Neutrophil (primary cell): ENCODE measurements at regions not wholly inside any gene's neighbourhood (a gene's known extent, or its start where the extent isn't known, plus 50 kb on each side); places are given as distances from the start of the nearest gene placed in this dataset.

Experiments
- H3K27ac ChIP-seq: fragments of 200-600 bp; sonication (generic); 2 replicates; pipeline ENCODE4 v1.5.1; 2016; ENCODE audit warnings: mild to moderate bottlenecking, moderate library complexity
- H3K27me3 ChIP-seq: fragments of 200-600 bp; sonication (generic); 2 replicates; pipeline ENCODE4 v1.6.0; 2016; ENCODE audit warnings: mild to moderate bottlenecking
- H3K36me3 ChIP-seq: fragments of 200-600 bp; sonication (generic); 2 replicates; pipeline ENCODE4 v1.5.1; 2017
- H3K4me1 ChIP-seq, 2 experiments: fragments of 200-600 bp in 1 of 2; sonication (generic) in 1 of 2; 1 replicate in 1 of 2; 2 replicates in 1 of 2; pipeline versions ENCODE4 v1.5.1 to v1.6.1; 2013 to 2016; ENCODE audit warnings: low read depth in 1 of 2, low read length in 1 of 2, mild to moderate bottlenecking in 1 of 2, moderate library complexity in 1 of 2; ENCODE audit not compliant: control insufficient read depth in 1 of 2, insufficient read depth in 1 of 2
- H3K4me3 ChIP-seq, 2 experiments: fragments of 200-600 bp in 1 of 2; sonication (generic) in 1 of 2; 1 replicate in 1 of 2; 2 replicates in 1 of 2; pipeline ENCODE4 v1.5.1; 2013 to 2016; ENCODE audit warnings: low read depth in 1 of 2, low read length in 1 of 2, mild to moderate bottlenecking in 1 of 2, moderate library complexity in 1 of 2
- H3K9me3 ChIP-seq: fragments of 200-600 bp; sonication (generic); 2 replicates; pipeline ENCODE4 v1.5.1; 2016
- CTCF ChIP-seq: fragments of 200-600 bp; sonication (generic); IDR thresholded peaks from 2 replicates; pipeline ENCODE4 v1.5.1; 2016; ENCODE audit warnings: antibody characterized with exemption

GRCh38 chr3:74080056-74080461 lies 455.3 kb upstream of the PDZRN3 start:
- no peaks in the 10 kb centered on the region for H3K4me1 ChIP-seq

DNA sequence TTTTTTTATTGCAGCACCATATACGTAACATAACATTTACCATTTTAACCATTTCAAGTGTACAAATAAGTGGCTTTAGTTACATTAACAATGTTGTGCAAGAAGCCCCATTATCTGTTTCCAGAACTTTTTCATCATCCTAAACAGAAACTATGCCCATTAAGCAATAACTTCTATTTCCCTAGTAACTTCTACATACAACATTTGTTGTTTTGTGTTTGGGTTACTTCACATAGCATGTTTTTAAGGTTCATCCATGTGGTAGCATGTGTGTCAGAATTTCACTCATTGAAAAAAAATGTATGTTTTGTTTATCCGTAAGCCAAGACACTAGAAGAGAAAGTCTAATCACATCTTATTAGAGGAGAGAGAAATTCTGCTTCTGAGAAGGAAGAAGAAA lies 450.5 kb upstream of the PDZRN3 start:
- no peak for TF ChIP-seq CTCF
- Histone ChIP-seq H3K36me3 (no peaks in the 10 kb centered on the region), H3K4me3 (no peak overlapping the region), H3K4me1 (no peaks in the 10 kb centered on the region), H3K27ac (no peak overlapping the region), H3K27me3 (no peaks in the 10 kb centered on the region), H3K9me3 (no peaks in the 10 kb centered on the region)

More at GRCh38 chr3:74080056-74080461, 455.3 kb upstream of the PDZRN3 start:
- Histone ChIP-seq H3K27ac (no peak overlapping the region), H3K4me3 (no peak overlapping the region), H3K9me3 (no peaks in the 10 kb centered on the region), H3K36me3 (no peaks in the 10 kb centered on the region), H3K27me3 (no peaks in the 10 kb centered on the region)
- no peak for TF ChIP-seq CTCF

DNA sequence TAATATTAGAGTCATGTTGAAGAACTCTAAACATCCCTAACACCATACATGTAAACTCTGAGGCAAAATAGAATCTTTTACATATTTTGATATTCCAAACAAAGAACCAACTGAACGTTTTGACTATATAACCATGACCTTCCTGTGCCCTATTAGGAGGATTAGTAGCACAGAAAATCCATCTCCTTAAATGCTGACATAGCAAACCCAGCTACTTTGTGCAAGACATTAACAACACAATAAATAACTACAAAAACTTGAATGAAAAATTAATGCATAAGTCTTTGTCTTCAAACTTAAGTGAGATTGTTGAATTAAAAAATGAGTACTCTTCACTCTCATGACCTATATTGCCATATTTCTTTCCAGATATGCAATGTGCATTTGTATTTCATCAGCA lies 450.0 kb upstream of the PDZRN3 start:
- Histone ChIP-seq H3K36me3 (no peaks in the 10 kb centered on the region), H3K27ac (no peak overlapping the region), H3K4me1 (no peaks in the 10 kb centered on the region), H3K9me3 (no peaks in the 10 kb centered on the region), H3K27me3 (no peaks in the 10 kb centered on the region), H3K4me3 (no peak overlapping the region)
- no peak for TF ChIP-seq CTCF

GRCh38 chr3:74067296-74067695 lies 442.6 kb upstream of the PDZRN3 start:
- H3K36me3 ChIP-seq: no peaks in the 10 kb centered on the region
- no peaks in the 10 kb centered on the region for H3K9me3 ChIP-seq
- H3K27me3 ChIP-seq: no peaks in the 10 kb centered on the region
- no peaks in the 10 kb centered on the region for H3K4me1 ChIP-seq
- no peak overlapping the region for H3K27ac ChIP-seq
- no peak overlapping the region for H3K4me3 ChIP-seq
- TF ChIP-seq CTCF: no peak

GRCh38 chr3:74066456-74066855 lies 441.7 kb upstream of the PDZRN3 start:
- TF ChIP-seq CTCF: no peak
- Histone ChIP-seq H3K9me3 (no peaks in the 10 kb centered on the region), H3K36me3 (no peaks in the 10 kb centered on the region)

More at GRCh38 chr3:74066456-74066855, 441.7 kb upstream of the PDZRN3 start:
- no peak overlapping the region for H3K27ac ChIP-seq
- H3K4me3 ChIP-seq: no peak overlapping the region
- no peaks in the 10 kb centered on the region for H3K27me3 ChIP-seq
- H3K4me1 ChIP-seq: no peaks in the 10 kb centered on the region
